MV-4-11 (cell line): ENCODE measurements at regions not wholly inside any gene's neighbourhood (a gene's known extent, or its start where the extent isn't known, plus 50 kb on each side); places are given as distances from the start of the nearest gene placed in this dataset.
"Not testable (repeated sequence)": the region's sequence is repeated elsewhere in the genome, so short reads cannot be mapped to it uniquely, and the experiment has no call there.

Experiments used
- DNase-seq: peaks from one replicate; lab custom pipeline; 2025; lab: John Stamatoyannopoulos, UW

DNA sequence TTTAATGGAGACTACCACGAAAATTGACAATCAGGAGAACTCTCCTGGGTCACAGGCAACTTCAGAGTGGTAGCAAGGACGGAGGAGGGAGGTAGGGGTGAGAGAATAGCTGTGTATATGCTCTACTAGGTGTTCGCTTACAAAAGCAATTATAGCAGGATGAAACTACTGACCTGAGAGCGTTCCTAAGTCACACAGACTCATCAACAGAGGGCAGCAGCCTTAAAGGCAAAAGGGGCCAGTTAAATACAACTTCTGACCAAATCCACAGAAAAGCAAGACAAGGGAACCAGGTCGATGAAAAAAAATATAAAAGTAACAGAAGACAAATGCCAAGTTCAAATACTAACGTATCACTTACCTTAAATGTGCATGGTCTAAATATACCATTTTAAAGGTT is 894.6 kb downstream of the PLOD2 start:
- DNase-seq, result no peak

DNA sequence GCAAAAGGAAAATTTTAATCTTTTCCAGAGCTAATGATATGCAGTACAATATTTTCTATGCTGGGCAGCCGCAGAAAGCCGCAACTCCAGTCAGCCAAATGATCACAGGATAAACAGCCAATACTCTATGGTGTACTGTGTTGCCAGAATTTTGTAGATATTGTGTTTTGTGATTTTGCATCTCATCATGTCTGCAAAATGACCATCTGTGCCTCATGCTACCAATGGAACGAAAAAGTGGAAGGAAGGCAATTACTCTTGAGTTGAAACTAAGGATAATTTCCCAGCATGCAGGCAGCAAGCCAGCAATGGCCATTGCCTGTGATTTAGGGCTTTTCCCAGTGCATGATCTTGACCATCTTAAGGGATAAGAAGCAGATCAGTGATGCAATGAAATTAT is 891.9 kb downstream of the PLOD2 start:
- DNase-seq, result no peak

DNA sequence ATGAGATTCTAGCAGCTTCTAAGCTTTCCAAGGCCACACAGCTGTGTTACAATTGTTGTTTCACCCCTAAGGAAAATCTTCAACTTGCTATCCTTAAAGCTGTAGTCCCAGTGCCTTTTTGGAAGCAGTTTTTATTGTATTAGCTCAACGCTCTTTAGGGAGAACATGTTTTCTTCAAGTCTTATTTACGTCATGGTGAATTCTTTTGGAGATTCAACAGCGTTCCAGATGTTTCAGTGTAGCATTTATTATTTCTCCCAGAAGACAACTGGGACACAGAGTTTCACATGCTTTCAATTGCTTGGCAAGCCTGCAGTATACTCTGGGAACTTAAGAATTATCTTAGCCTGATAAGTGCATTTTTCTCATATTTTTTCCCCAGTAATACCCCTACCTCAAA is 888.3 kb downstream of the PLOD2 start:
- DNase-seq, result no peak

DNA sequence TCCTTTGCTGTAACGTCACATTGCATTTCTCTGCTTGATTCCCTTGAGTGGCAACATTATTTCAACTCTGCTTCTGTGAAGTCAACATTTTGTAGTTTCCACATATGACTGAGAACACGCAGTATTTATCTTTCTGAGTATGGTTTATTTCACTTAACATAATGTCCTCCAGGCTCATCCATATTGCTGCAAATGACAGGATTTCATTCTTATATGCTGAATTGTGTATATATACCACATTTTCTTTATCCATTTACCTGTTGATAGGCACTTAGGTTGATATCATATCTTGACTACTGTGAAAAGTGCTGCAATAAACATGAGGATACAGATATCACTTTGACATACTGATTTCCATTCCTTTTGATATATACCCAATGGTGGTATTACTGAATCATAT is 878.5 kb downstream of the PLOD2 start:
- no peak for DNase-seq

DNA sequence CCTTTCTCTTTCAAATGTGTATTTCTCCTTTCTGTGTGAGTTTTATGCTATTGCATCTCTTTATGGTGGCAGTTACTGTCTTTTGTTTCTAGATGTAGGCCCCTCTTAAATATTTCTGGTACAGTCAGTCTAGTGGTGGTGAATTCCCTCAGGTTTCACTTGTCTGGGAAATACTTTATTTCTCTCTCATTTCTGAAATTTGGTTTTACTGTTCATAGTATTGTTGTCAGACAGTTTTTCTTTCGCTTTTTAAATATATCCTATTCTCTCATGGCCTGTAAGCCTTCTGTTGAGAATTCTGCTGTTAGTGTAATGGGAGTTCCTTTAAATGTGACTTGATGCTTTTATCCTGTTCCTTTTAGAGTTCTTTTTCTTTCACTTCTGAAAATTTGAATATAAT is 874.0 kb downstream of the PLOD2 start:
- no peak for DNase-seq

DNA sequence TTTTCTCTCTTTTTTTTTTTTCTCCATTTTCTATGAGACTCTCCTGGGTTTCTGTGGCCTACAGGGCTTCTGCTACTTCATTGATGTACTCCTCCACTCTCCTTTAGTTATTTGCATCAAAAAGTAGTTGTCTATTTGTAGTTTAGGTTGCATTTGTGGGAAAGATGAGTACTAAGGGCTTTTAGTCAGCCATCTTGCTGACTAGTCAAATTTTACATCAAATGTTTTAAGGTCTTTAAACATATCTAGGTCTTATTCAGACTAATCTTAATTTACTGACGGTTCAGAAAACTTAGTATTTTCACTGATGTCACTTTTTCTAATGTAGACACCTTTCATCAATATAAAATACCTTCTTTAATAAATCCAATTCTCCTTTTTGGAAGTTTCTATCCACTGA is 871.0 kb downstream of the PLOD2 start:
- DNase-seq, result no peak

DNA sequence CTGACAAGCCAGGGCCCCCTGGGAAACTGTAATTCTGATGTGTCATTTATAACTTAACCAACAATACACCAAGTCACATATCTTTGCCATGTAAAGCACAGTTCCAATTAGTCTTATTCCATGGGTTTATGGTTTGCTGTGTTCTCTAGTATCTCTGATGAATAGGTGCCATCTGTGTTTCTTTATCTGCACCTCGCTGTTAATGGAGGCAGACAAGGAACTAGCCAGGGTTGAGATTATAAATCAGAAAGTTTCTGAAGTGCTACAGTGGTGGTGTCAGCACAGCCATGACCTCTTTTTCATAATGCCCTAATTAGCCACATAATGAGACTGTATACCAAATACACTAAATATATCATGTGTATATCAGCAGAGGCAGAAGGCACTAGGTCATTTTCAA is 866.4 kb downstream of the PLOD2 start:
- no peak for DNase-seq

- DNase-seq, result no peak
Observed at GRCh38 chr3:145307272-145307671, 853.7 kb downstream of the PLOD2 start.

- no peak for DNase-seq
Observed at GRCh38 chr3:145313751-145314150, 847.2 kb downstream of the PLOD2 start.

DNA sequence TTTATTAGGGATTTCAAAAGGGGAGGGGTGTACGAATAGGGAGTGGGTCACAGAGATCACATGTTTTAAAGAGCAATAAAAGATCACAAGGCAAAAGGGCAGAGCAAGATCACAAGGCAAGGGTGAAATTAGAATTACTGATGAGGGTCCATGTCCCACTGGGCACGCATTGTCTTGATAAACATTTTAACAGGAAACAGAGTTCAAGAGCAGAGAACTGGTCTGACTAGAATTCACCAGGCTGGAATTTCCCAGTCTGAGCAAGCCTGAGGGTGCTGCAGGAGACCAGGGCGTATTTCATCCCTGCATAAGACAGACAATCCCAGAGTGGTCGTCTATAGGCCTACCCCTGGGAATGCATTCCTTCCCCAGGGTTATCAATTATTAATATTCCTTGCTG is 844.7 kb downstream of the PLOD2 start:
- DNase-seq, result not testable (repeated sequence)

DNA sequence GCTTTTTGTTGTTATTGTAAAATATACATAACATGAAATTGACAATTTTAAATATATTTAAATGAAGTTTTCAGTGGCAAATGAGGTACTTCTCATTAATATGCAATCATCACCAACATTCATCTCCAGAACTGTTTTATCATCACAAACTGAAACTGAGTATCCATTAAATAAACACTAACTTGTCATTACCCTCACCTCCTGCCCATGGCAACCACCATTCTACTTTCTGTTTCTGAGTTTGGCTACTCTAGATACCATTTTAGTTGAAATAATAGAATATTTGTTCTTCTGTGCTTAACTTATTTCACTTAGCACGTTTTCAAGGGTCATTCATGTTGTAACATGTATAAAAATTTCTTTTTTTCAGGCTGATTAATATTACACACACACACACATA is 834.3 kb downstream of the PLOD2 start:
- no peak for DNase-seq

GRCh38 chr3:145333427-145333826 is 827.6 kb downstream of the PLOD2 start:
- DNase-seq, result not testable (repeated sequence)

- DNase-seq, result no peak
Observed at GRCh38 chr3:145333931-145334330, 827.1 kb downstream of the PLOD2 start.

- no peak for DNase-seq
Observed at GRCh38 chr3:145355206-145355605, 805.8 kb downstream of the PLOD2 start.

- DNase-seq, result no peak
Observed at GRCh38 chr3:145357453-145357852, 803.5 kb downstream of the PLOD2 start.

- no peak for DNase-seq
Observed at GRCh38 chr3:145359040-145359439, 801.9 kb downstream of the PLOD2 start.

GRCh38 chr3:145368748-145369147 is 792.2 kb downstream of the PLOD2 start:
- DNase-seq, result no peak

GRCh38 chr3:145370870-145371269 is 790.1 kb downstream of the PLOD2 start:
- no peak for DNase-seq

GRCh38 chr3:145377301-145377700 is 783.7 kb downstream of the PLOD2 start:
- no peak for DNase-seq

- peak; percentile 58 for DNase-seq
Observed at GRCh38 chr3:145383416-145383815, 777.6 kb downstream of the PLOD2 start.

GRCh38 chr3:145384307-145384706 is 776.7 kb downstream of the PLOD2 start:
- no peak for DNase-seq

GRCh38 chr3:145387211-145387610 is 773.8 kb downstream of the PLOD2 start:
- no peak for DNase-seq

DNA sequence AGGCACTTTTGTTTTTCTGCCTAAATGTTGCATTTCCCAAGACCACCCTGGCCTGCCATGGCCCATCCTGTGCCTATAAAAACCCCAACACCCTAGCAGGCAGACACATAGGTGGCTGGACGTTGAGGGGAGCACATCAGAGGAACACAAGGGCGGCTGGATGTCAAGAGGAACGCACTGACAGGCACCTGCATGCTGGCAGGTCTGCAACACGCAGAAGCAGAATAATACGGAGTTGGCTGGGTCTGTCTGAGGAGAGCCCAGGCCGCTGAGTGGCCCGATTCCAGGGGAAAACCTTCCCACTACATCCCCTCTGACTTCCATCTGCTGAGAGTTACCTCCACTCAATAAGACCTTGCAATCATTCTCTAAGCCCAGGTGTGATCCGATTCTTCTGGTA is 765.6 kb downstream of the PLOD2 start:
- no peak for DNase-seq

- no peak for DNase-seq
Observed at GRCh38 chr3:145411605-145412004, 749.4 kb downstream of the PLOD2 start.

DNA sequence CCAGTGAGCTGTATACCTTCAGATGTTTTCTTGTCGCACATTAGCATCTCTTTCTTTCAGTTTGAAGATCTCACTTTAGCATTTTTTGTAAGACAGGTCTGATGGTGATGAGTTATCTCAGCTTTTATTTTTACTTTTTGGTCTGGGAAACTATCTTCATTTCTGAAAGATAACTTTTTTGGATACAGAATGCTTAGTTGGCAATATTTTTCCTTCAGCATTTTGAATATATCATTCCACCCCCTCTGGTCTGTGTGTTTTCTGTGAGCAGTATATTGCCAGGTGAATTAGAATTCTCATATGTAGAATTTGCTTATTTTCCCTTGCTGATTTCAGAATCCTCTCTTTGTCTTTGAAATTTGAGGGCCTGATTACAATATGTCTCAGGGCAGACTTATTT is 743.3 kb downstream of the PLOD2 start:
- no peak for DNase-seq
